ENCODE measurements at regions not wholly inside any gene's neighbourhood (a gene's known extent, or its start where the extent isn't known, plus 50 kb on each side); places are given as distances from the start of the nearest gene placed in this dataset.

DNA sequence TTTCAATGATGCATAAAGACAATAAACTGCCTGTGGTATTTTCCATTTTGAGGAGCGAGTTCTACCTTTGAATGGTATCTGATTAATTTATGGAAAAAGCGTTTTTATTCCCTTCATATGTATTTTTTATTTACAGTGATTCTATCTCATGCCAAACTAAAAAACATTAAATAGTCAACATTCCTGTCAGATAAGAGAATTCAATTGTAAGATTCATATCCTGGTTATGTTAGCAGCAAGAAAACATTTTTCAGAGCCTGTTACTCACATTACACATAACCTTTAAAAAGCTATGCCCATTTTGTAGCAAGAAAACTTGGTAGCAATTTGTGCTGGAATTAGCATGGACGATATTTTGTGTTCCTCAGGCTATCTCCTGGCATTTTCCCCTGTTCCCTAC is 55.1 kb upstream of the PRLR start:
- TF ChIP-seq, protein P1, sequence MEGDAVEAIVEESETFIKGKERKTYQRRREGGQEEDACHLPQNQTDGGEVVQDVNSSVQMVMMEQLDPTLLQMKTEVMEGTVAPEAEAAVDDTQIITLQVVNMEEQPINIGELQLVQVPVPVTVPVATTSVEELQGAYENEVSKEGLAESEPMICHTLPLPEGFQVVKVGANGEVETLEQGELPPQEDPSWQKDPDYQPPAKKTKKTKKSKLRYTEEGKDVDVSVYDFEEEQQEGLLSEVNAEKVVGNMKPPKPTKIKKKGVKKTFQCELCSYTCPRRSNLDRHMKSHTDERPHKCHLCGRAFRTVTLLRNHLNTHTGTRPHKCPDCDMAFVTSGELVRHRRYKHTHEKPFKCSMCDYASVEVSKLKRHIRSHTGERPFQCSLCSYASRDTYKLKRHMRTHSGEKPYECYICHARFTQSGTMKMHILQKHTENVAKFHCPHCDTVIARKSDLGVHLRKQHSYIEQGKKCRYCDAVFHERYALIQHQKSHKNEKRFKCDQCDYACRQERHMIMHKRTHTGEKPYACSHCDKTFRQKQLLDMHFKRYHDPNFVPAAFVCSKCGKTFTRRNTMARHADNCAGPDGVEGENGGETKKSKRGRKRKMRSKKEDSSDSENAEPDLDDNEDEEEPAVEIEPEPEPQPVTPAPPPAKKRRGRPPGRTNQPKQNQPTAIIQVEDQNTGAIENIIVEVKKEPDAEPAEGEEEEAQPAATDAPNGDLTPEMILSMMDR (IDR thresholded peaks at IDR 0.05) = no peak
- TF ChIP-seq POLR2A (IDR thresholded peaks at IDR 0.05) = no peak
